Thyroid gland (tissue), 4 donors: ENCODE measurements at regions not wholly inside any gene's neighbourhood (a gene's known extent, or its start where the extent isn't known, plus 50 kb on each side); places are given as distances from the start of the nearest gene placed in this dataset.

Source experiments
- POLR2A ChIP-seq, 2 donors: fragments of 450-650 bp; IDR thresholded peaks; one replicate each; pipeline ENCODE4 v1.6.1; 2017; ENCODE audit warnings: antibody characterized with exemption in 2 of 2, mild to moderate bottlenecking in 2 of 2, moderate library complexity in 1 of 2
- TF ChIP-seq, protein P1 (sequence below), 6 experiments: fragments of 200-600 bp in 3 of 6; fragments of 450-650 bp in 3 of 6; sonication (generic) in 3 of 6; IDR thresholded peaks; one replicate each; pipeline ENCODE4 v1.5.1; 2016 to 2019; ENCODE audit warnings: antibody characterized with exemption in 6 of 6, mild to moderate bottlenecking in 2 of 6, inconsistent platforms in 1 of 6, moderate library complexity in 1 of 6

GRCh38 chr14:101469382-101470247, 91.7 kb upstream of the DIO3 start:
- TF ChIP-seq, protein P1, sequence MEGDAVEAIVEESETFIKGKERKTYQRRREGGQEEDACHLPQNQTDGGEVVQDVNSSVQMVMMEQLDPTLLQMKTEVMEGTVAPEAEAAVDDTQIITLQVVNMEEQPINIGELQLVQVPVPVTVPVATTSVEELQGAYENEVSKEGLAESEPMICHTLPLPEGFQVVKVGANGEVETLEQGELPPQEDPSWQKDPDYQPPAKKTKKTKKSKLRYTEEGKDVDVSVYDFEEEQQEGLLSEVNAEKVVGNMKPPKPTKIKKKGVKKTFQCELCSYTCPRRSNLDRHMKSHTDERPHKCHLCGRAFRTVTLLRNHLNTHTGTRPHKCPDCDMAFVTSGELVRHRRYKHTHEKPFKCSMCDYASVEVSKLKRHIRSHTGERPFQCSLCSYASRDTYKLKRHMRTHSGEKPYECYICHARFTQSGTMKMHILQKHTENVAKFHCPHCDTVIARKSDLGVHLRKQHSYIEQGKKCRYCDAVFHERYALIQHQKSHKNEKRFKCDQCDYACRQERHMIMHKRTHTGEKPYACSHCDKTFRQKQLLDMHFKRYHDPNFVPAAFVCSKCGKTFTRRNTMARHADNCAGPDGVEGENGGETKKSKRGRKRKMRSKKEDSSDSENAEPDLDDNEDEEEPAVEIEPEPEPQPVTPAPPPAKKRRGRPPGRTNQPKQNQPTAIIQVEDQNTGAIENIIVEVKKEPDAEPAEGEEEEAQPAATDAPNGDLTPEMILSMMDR (IDR thresholded peaks at IDR 0.05), result no peak
- no peak for TF ChIP-seq POLR2A (IDR thresholded peaks at IDR 0.05)
